Upper lobe of left lung (tissue), 4 donors: ENCODE measurements at regions not wholly inside any gene's neighbourhood (a gene's known extent, or its start where the extent isn't known, plus 50 kb on each side); places are given as distances from the start of the nearest gene placed in this dataset.

ENCODE experiments used
- CTCF ChIP-seq, 6 experiments: fragments of 450-650 bp in 4 of 6; fragments of 200-600 bp in 2 of 6; sonication (generic) in 2 of 6; IDR thresholded peaks; one replicate each; pipeline ENCODE4 v1.5.1; 2016 to 2019; ENCODE audit warnings: antibody characterized with exemption in 6 of 6
- EP300 ChIP-seq, 4 donors: sonication (generic); formaldehyde crosslinking; IDR thresholded peaks; one replicate each; pipeline ENCODE4 v1.5.1; 2017; ENCODE audit warnings: antibody characterized with exemption in 4 of 4, control low read depth in 2 of 4
- POLR2A ChIP-seq, 4 donors: fragments of 450-650 bp; IDR thresholded peaks; one replicate each; pipeline ENCODE4 v1.5.1; 2016 to 2017; ENCODE audit warnings: antibody characterized with exemption in 4 of 4, mild to moderate bottlenecking in 2 of 4
- POLR2AphosphoS5 ChIP-seq, 2 donors: sonication (generic); formaldehyde crosslinking; IDR thresholded peaks; one replicate each; pipeline ENCODE4 v1.5.1; 2017; ENCODE audit warnings: antibody characterized with exemption in 2 of 2

- TF ChIP-seq POLR2A (IDR thresholded peaks at IDR 0.05) (no peak), CTCF (IDR thresholded peaks at IDR 0.05) (no peak), EP300 (IDR thresholded peaks at IDR 0.05) (no peak), POLR2AphosphoS5 (IDR thresholded peaks at IDR 0.05) (no peak)
Observed at GRCh38 chr5:29462241-29462640, 1731.2 kb upstream of the CDH6 start.
